Astrocyte (in vitro differentiated cells and primary cell): ENCODE measurements at regions not wholly inside any gene's neighbourhood (a gene's known extent, or its start where the extent isn't known, plus 50 kb on each side); places are given as distances from the start of the nearest gene placed in this dataset.

Experiments used
- EZH2 ChIP-seq: IDR thresholded peaks from 2 replicates; pipeline ENCODE4 v1.6.1; 2012; ENCODE audit warnings: mild to moderate bottlenecking, low read length, inconsistent platforms; ENCODE audit not compliant: insufficient read depth
- TF ChIP-seq, protein P1 (sequence below): IDR thresholded peaks from 2 replicates; pipeline ENCODE4 v1.5.1; 2011; ENCODE audit warnings: low read depth, mild to moderate bottlenecking, inconsistent platforms, low read length, moderate library complexity; ENCODE audit not compliant: insufficient read depth

- TF ChIP-seq, protein P1, sequence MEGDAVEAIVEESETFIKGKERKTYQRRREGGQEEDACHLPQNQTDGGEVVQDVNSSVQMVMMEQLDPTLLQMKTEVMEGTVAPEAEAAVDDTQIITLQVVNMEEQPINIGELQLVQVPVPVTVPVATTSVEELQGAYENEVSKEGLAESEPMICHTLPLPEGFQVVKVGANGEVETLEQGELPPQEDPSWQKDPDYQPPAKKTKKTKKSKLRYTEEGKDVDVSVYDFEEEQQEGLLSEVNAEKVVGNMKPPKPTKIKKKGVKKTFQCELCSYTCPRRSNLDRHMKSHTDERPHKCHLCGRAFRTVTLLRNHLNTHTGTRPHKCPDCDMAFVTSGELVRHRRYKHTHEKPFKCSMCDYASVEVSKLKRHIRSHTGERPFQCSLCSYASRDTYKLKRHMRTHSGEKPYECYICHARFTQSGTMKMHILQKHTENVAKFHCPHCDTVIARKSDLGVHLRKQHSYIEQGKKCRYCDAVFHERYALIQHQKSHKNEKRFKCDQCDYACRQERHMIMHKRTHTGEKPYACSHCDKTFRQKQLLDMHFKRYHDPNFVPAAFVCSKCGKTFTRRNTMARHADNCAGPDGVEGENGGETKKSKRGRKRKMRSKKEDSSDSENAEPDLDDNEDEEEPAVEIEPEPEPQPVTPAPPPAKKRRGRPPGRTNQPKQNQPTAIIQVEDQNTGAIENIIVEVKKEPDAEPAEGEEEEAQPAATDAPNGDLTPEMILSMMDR, result no peak
- TF ChIP-seq EZH2, result no peak
Observed at GRCh38 chr13:37925878-37926473, 56.4 kb upstream of the TRPC4 start.
